Osteocyte (in vitro differentiated cells): ENCODE measurements at regions not wholly inside any gene's neighbourhood (a gene's known extent, or its start where the extent isn't known, plus 50 kb on each side); places are given as distances from the start of the nearest gene placed in this dataset.

Experiments used
- DNase-seq: peaks from one replicate; pipeline ENCODE4 v3.0.0; 2021; ENCODE audit warnings: mixed read lengths; ENCODE audit not compliant: unreplicated experiment; ENCODE audit errors: extremely low spot score
- H3K27ac Mint-ChIP-seq: one replicate; pipeline ENCODE4 v1.8.0; 2021; ENCODE audit warnings: mild to moderate bottlenecking, mixed read lengths; ENCODE audit not compliant: unreplicated experiment
- H3K27me3 Mint-ChIP-seq: one replicate; pipeline ENCODE4 v1.8.0; 2021; ENCODE audit warnings: mixed read lengths; ENCODE audit not compliant: unreplicated experiment
- H3K36me3 Mint-ChIP-seq: one replicate; pipeline ENCODE4 v1.8.0; 2021; ENCODE audit warnings: mixed read lengths; ENCODE audit not compliant: unreplicated experiment
- H3K4me1 Mint-ChIP-seq: one replicate; pipeline ENCODE4 v1.8.0; 2021; ENCODE audit warnings: mixed read lengths; ENCODE audit not compliant: unreplicated experiment
- H3K4me3 Mint-ChIP-seq: one replicate; pipeline ENCODE4 v1.8.0; 2021; ENCODE audit warnings: mild to moderate bottlenecking, moderate library complexity, mixed read lengths; ENCODE audit not compliant: unreplicated experiment
- H3K9me3 Mint-ChIP-seq: one replicate; pipeline ENCODE4 v1.8.0; 2021; ENCODE audit warnings: mixed read lengths; ENCODE audit not compliant: unreplicated experiment
- CTCF ChIP-seq: fragments of 200-600 bp; sonication (generic); IDR thresholded peaks from 2 replicates; pipeline ENCODE4 v1.5.0; 2021; ENCODE audit warnings: antibody characterized with exemption, mild to moderate bottlenecking, moderate library complexity

GRCh38 chr11:90930252-90930651, 707.4 kb upstream of the CHORDC1 start:
- TF ChIP-seq CTCF: no peak
- Mint-ChIP-seq H3K4me3 (no peak overlapping the region), H3K4me1 (no peaks in the 10 kb centered on the region), H3K27me3 (peaks cover 11% of the 10 kb centered on the region), H3K36me3 (no peaks in the 10 kb centered on the region), H3K9me3 (no peaks in the 10 kb centered on the region), H3K27ac (no peak overlapping the region)
- DNase-seq: no peak

- no peaks in the 10 kb centered on the region for H3K9me3 Mint-ChIP-seq
- no peaks in the 10 kb centered on the region for H3K36me3 Mint-ChIP-seq
- no peak overlapping the region for H3K27ac Mint-ChIP-seq
- H3K4me1 Mint-ChIP-seq: no peaks in the 10 kb centered on the region
- H3K4me3 Mint-ChIP-seq: no peak overlapping the region
- DNase-seq: no peak
- H3K27me3 Mint-ChIP-seq: no peaks in the 10 kb centered on the region
- no peak for TF ChIP-seq CTCF
Measured at GRCh38 chr11:90919332-90919731, 696.5 kb upstream of the CHORDC1 start.

GRCh38 chr11:90916706-90917105, 693.9 kb upstream of the CHORDC1 start:
- no peaks in the 10 kb centered on the region for H3K36me3 Mint-ChIP-seq
- no peaks in the 10 kb centered on the region for H3K9me3 Mint-ChIP-seq
- H3K27ac Mint-ChIP-seq: no peak overlapping the region
- H3K4me3 Mint-ChIP-seq: no peak overlapping the region
- TF ChIP-seq CTCF: no peak
- no peaks in the 10 kb centered on the region for H3K27me3 Mint-ChIP-seq
- no peaks in the 10 kb centered on the region for H3K4me1 Mint-ChIP-seq
- no peak for DNase-seq

- Mint-ChIP-seq H3K27ac (no peak overlapping the region), H3K27me3 (no peaks in the 10 kb centered on the region), H3K36me3 (no peaks in the 10 kb centered on the region), H3K4me1 (no peaks in the 10 kb centered on the region), H3K4me3 (no peak overlapping the region), H3K9me3 (no peaks in the 10 kb centered on the region)
- TF ChIP-seq CTCF: no peak
- DNase-seq: no peak
Measured at GRCh38 chr11:90913131-90913668, 690.4 kb upstream of the CHORDC1 start.

GRCh38 chr11:90912631-90913030, 689.8 kb upstream of the CHORDC1 start:
- no peaks in the 10 kb centered on the region for H3K36me3 Mint-ChIP-seq
- DNase-seq: no peak
- no peak overlapping the region for H3K4me3 Mint-ChIP-seq
- no peak for TF ChIP-seq CTCF
- H3K27ac Mint-ChIP-seq: no peak overlapping the region
- no peaks in the 10 kb centered on the region for H3K27me3 Mint-ChIP-seq
- H3K9me3 Mint-ChIP-seq: no peaks in the 10 kb centered on the region
- no peaks in the 10 kb centered on the region for H3K4me1 Mint-ChIP-seq
